NB4 (cell line): ENCODE measurements at regions not wholly inside any gene's neighbourhood (a gene's known extent, or its start where the extent isn't known, plus 50 kb on each side); places are given as distances from the start of the nearest gene placed in this dataset.

ENCODE experiments used
- POLR2A ChIP-seq: IDR thresholded peaks from 2 replicates; pipeline ENCODE4 v1.6.1; 2011; ENCODE audit warnings: mild to moderate bottlenecking; ENCODE audit not compliant: insufficient read length; ENCODE audit errors: extremely low read depth
- TF ChIP-seq, protein P1 (sequence below): IDR thresholded peaks from one replicate; pipeline ENCODE4 v1.5.1; 2012; ENCODE audit warnings: low read depth, low read length
- TF ChIP-seq, protein P2 (sequence below): IDR thresholded peaks from 2 replicates; pipeline ENCODE4 v1.6.1; 2011; ENCODE audit warnings: low read depth, low read length

DNA sequence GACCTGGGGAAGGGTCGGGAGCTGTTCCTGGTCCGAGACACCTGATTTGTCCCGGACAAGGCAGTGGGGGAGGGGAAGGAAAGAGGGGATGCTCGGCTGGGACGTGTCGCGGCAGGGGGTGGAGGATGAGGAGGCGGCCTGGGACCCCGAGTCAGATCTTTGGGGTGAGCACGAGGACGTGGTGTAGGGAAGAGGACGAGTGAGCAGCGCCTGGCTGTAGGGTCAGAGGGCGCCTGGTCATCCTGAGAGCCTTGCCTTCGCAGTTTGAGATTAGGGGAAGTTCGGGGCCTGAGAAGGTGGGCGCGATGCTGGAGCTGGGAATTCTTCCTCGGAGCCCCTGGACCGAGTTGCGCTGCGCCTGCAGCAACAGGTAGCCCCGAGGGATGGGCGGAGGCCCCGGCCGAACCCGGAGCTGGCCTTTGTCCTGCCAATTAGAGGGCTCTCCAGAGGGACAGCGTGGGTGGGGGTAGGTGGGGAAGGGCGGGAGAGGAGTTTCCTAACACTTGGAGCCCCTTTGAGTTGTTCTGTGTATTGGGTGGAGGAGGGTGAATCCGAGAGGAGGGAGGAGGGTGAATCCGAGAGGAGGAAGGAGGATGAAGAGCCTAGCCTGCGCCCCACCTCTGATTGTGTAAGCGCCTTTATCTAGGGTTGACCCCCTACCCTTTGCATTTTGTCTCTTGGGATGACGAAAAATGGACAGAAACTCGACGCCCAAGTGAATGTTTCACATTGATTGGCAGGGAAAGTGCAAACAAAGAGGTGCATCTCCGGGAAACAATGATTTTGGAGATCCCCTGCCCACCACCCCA lies 72.0 kb downstream of the SOX4 start:
- TF ChIP-seq, protein P1, sequence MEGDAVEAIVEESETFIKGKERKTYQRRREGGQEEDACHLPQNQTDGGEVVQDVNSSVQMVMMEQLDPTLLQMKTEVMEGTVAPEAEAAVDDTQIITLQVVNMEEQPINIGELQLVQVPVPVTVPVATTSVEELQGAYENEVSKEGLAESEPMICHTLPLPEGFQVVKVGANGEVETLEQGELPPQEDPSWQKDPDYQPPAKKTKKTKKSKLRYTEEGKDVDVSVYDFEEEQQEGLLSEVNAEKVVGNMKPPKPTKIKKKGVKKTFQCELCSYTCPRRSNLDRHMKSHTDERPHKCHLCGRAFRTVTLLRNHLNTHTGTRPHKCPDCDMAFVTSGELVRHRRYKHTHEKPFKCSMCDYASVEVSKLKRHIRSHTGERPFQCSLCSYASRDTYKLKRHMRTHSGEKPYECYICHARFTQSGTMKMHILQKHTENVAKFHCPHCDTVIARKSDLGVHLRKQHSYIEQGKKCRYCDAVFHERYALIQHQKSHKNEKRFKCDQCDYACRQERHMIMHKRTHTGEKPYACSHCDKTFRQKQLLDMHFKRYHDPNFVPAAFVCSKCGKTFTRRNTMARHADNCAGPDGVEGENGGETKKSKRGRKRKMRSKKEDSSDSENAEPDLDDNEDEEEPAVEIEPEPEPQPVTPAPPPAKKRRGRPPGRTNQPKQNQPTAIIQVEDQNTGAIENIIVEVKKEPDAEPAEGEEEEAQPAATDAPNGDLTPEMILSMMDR, result no peak
- TF ChIP-seq POLR2A, result no peak
- TF ChIP-seq, protein P2, sequence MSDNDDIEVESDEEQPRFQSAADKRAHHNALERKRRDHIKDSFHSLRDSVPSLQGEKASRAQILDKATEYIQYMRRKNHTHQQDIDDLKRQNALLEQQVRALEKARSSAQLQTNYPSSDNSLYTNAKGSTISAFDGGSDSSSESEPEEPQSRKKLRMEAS, result no peak
